GM19463 (cell line): ENCODE measurements at regions not wholly inside any gene's neighbourhood (a gene's known extent, or its start where the extent isn't known, plus 50 kb on each side); places are given as distances from the start of the nearest gene placed in this dataset.

Source experiments
- ATAC-seq: cut with Tn5 transposase; IDR thresholded peaks from one replicate; pipeline ENCODE4 v1.9.1; 2021; ENCODE audit warnings: mild to moderate bottlenecking, moderate library complexity; ENCODE audit not compliant: unreplicated experiment

DNA sequence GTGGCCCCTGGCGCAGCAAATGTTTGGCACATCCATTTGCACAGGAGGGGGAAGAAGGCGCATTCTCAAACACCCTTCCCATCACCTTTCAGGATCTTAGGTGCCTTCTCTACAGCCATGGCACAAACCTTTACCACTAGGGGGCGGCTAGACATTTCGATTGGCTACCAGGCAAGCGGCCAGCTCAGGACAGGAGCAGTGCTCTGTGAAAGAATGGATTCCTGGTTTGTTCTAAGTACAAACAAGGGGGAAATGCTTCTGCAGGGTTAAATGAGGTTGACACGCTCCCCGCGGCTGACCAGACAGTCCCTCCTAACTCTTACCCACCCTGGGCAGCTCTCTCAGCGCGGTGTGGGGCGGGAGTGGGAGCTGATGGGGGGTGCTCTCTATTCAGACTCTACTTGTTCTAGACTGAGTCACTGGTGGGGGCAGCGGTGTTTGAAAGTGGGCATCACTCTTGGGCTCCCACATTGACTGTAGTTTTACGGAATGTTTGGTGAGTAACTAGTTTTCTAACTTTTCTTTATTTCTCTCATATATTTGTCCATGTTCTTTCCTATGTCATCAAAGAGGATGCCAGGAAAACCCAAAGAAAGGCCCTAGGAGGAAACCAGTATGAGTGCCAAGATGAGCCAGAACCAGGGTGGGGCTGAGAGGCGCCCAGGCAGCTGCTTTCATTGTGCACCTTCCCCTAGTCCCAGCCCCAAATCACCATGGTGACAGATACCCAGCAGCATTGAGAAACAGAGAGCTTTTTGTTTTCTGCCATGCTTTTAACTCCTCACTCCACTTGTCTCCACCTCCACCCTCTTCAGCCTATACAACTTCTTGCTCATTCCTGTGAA lies 61.4 kb upstream of the GPR158 start:
- peak; percentile 90 for ATAC-seq

DNA sequence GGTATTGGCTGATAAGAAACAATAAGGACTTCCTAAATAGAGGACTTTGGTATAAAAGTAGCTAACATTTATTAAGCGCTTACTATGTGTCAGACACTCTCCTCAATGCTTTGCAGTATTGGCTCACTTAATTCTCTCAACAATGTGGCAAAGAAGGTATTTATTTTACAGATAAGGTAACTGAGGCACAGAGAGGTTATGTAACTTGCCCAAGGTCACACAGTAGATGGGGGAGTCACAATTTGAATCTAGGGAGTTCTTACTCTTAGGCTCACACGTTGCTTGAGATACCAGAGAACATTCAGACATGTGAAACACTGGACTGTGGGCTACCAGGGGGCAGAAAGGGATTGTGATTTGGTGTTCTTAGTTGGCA lies 60.8 kb upstream of the GPR158 start:
- no peak for ATAC-seq

- ATAC-seq, result no peak
Measured at GRCh38 chr10:25117757-25118156, 57.0 kb upstream of the GPR158 start.

DNA sequence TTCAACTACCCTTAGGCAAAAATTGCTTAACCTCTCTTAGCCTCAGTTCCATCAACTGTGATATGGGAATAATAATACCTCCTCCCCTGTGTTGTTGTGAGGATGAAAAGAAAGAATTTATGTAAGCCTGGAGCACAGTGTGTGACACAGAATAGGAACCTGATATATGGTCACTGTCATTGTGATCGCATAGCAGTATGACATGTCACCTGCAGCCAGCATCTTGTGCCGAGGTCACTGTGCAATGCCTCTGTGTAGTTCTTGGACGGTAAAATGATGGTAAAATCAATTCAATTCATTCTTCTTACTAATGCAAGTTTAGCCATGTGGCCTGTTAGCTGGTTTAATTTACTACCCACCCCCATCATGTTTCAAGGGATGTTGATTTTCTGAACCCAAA lies 54.6 kb upstream of the GPR158 start:
- ATAC-seq, result no peak
